ENCODE measurements at regions not wholly inside any gene's neighbourhood (a gene's known extent, or its start where the extent isn't known, plus 50 kb on each side); places are given as distances from the start of the nearest gene placed in this dataset.

GRCh38 chr3:78462021-78462420, 1305.8 kb downstream of the ROBO1 start:
- TF ChIP-seq CTCF (IDR thresholded peaks at IDR 0.05; ENCODE audit: low read depth, low read length) = no peak
- no peak for DNase-seq (ENCODE audit: extremely low read depth, low read depth)

- no peak for DNase-seq (ENCODE audit: extremely low read depth, low read depth)
- no peak for TF ChIP-seq CTCF (IDR thresholded peaks at IDR 0.05; ENCODE audit: low read depth, low read length)
Observed at GRCh38 chr3:78476076-78476475, 1291.7 kb downstream of the ROBO1 start.

- DNase-seq (ENCODE audit: extremely low read depth, low read depth) = no peak
- TF ChIP-seq CTCF (IDR thresholded peaks at IDR 0.05; ENCODE audit: low read depth, low read length) = no peak
Observed at GRCh38 chr3:78481050-78481449, 1286.7 kb downstream of the ROBO1 start.

GRCh38 chr3:78483090-78483489, 1284.7 kb downstream of the ROBO1 start:
- no peak for TF ChIP-seq CTCF (IDR thresholded peaks at IDR 0.05; ENCODE audit: low read depth, low read length)
- no peak for DNase-seq (ENCODE audit: extremely low read depth, low read depth)

- no peak for DNase-seq (ENCODE audit: extremely low read depth, low read depth)
- TF ChIP-seq CTCF (IDR thresholded peaks at IDR 0.05; ENCODE audit: low read depth, low read length) = no peak
Observed at GRCh38 chr3:78494851-78495250, 1272.9 kb downstream of the ROBO1 start.

GRCh38 chr3:78495301-78495700, 1272.5 kb downstream of the ROBO1 start:
- TF ChIP-seq CTCF (IDR thresholded peaks at IDR 0.05; ENCODE audit: low read depth, low read length) = no peak

GRCh38 chr3:78496501-78496900, 1271.3 kb downstream of the ROBO1 start:
- TF ChIP-seq CTCF (IDR thresholded peaks at IDR 0.05; ENCODE audit: low read depth, low read length) = no peak
- DNase-seq (ENCODE audit: extremely low read depth, low read depth) = no peak

More at GRCh38 chr3:78495301-78495700, 1272.5 kb downstream of the ROBO1 start:
- DNase-seq (ENCODE audit: extremely low read depth, low read depth) = no peak
